Activated CD8-positive, alpha-beta memory T cell treated with anti-CD3 and anti-CD28 coated beads for 36 hours (primary cell): ENCODE measurements at regions not wholly inside any gene's neighbourhood (a gene's known extent, or its start where the extent isn't known, plus 50 kb on each side); places are given as distances from the start of the nearest gene placed in this dataset.
"Not testable (repeated sequence)": the region's sequence is repeated elsewhere in the genome, so short reads cannot be mapped to it uniquely, and the experiment has no call there.

Experiments
- CTCF ChIA-PET: fragments of 350-600 bp; sonication (Branson Sonifier 250); formaldehyde crosslinking; loops from one replicate; lab custom pipeline; 2021; ENCODE audit warnings: antibody characterized with exemption; lab: Charles Lee
- POLR2A ChIA-PET: fragments of 350-600 bp; sonication (Branson Sonifier 250); formaldehyde crosslinking; loops from one replicate; lab custom pipeline; 2021; ENCODE audit warnings: antibody characterized with exemption; lab: Charles Lee

DNA sequence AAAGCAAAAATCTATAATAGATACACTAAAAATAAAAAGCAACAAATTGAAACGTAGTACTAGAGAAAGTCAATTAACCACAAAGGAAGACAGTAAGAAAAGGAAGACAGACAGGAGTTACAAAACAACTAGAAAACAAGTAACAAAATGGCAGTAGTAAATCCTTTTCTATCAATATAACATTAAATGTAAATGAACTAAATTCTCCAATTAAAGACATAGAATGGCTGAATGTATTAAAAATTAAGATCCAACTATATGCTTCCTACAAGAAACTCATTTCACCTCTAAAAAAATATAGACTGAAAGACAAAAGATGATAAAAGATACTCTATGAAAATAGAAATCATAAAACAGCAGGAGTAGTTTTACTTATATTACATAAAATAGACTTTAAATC, 79.1 kb downstream of the CTH start:
- POLR2A ChIA-PET, result no interaction called here
- CTCF ChIA-PET, result no interaction called here

DNA sequence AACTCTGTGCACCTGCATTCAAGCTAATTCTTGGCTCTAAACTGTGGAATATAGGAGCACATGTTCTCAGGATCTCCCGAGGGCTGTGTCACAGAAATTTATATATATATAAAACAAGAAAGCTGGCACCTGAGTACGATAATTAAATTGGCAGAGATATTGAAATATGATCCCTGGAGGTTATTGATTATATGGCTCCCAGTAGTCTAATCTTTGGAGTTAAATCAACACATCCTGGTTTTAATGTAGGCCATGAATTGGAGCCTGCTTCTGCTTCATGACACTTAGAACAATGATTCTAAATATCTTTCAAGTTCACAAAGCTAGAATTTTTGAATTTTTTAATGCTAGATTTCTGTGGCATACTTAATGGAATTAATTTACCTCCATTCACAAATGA, 84.3 kb downstream of the CTH start:
- POLR2A ChIA-PET, result no interaction called here
- CTCF ChIA-PET, result no interaction called here

DNA sequence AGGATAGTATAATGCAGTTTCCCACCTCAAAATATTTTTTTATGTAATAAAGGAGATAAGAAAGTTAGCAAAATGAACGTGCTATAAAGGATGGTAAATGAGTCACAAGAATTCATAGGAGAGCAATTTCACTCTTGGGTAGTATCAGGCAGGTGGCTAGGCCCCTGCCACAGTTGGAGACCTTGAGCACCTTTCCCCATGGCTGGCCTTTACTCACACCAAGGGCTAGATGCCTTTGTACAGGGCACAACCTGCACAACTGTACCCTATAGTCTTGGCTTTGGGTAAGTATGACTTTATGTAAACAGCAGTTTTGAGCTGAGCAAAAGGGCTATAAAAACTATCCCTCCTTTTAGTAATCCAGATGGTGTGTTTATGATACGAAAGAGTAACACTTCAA, 85.1 kb downstream of the CTH start:
- CTCF ChIA-PET, result no interaction called here
- POLR2A ChIA-PET, result no interaction called here

DNA sequence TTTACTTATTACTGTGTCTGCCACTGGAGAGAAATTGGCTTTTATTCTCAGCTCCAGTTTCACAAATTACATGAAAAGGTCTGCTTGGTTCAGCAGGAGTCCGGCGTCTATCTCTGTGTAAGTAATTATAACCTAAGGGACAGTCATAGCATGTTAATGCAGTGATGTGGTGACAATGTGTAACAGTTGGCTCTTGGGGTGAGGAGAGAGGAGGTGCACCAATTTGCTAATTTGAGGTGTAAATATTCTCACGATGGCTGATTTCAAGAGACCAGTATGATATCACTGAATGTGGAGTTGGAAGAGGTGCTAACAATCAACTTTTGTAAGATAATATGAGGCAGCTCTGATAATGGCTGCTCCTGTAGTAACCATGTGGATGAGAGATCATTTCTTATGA, 86.1 kb downstream of the CTH start:
- CTCF ChIA-PET, result no interaction called here
- POLR2A ChIA-PET, result no interaction called here

DNA sequence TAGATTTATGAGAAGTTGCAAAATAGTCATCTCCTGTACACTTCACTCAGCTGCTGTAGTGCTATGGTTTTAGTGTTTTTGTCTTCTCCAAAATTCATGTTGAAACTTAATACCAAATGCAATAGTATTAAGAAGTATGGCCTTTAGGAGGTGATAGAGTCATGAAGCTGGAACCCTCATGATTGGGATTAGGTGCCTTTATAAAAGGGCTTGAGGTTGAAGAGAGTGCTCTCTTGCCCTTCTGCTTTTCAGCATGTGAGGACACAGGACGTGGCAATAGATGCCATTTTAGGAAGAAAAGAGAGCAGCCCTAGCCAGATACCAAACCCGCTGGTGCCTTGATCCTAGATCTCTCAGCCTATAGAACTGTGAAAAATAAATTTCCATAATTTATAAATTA, 87.6 kb downstream of the CTH start:
- ChIA-PET POLR2A (no interaction called here), CTCF (no interaction called here)

DNA sequence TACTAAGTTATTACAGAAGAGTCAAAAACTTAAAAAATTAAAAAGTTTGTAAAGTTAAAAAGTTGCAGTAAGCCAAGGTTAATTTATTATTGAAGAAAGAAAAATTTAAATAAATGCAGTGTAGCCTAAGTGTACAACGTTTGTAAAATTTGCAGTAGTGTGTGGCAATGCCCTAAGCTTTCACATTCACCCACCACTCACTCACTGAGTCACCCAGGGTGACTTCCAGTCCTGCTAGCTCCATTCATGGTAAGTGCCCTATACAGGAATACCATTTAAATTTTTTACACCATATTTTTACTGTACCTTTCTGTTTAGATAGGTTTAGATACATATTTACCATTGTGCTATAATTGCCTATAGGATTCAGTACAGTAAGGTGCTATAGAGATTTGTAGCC, 88.6 kb downstream of the CTH start:
- POLR2A ChIA-PET, result no interaction called here

DNA sequence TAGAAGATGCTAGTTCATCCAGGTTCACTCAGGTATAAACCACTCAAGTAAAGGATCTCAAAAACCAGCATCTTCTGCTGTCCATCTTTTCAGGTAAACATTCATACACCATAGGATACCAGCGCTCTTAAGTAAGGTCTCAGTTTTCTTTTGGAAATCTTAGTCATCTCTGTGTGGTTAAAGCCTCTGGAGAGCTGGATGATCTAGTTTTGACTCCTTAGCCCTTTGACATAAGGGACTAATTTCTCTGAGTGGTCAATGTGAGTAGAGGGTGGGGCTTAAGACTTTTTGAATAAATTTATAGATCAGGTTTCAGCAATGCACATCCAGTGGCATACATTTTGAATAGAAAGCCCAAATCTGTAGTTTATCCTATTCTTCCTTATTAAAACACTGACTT, 92.3 kb downstream of the CTH start:
- POLR2A ChIA-PET, result no interaction called here

More for the DNA sequence above, 88.6 kb downstream of the CTH start:
- CTCF ChIA-PET, result interaction anchor here (0.6 kb wide), 1 partner anchor 80 kb away, joined by 3 read pairs; no protein-coding TSS in a partner anchor

DNA sequence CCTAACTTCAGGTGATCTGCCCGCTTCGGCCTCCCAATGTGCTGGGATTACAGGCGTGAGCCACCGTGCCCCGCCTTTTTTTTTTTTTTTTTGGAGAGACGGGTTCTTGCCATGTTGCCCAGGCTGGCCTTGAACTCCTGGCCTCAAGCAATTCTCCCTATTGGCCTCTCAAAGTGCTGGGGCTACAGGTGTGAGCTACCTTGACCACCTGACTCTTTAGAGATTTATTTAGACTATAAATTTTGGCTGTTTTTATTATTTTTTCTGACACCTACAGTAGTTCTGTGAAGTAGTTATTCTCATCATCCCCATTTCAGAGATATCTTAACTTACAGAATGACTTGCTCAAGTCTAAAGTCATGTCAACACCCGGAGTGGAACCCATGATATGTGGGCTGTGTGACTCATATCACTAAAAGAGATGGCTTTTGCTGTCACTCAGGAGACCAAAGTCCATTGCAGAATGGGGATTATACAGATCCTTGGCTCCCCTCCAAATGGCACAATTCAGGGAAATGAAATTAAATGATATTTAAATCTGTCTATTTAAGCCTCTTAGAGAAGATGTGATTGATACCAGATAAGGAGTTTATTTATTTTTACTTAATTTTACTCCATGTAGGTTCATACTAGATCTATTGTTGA, 93.2 kb downstream of the CTH start:
- ChIA-PET POLR2A (no interaction called here), CTCF (no interaction called here)

More for the DNA sequence above, 92.3 kb downstream of the CTH start:
- CTCF ChIA-PET, result no interaction called here

DNA sequence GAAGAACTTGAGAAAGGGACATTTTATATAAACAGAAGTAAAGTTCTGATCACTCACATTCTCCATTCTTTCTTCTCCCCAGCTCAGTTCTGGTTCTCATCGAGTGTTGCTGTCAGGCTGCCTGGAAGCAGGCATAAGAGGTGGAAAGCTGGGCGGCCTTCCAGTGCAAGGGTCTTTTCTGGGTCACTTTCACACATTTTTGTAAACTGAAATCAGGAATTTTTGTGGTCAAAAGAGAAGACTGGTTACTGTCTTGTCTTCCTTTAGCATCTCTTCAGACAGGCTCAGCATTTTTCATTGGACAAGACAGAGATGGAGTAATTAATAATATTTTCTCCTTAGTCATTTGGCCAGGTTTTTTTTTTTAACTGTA, 93.7 kb downstream of the CTH start:
- ChIA-PET CTCF (no interaction called here), POLR2A (interaction anchor here (0.7 kb wide), 1 partner anchor 37 kb away, joined by 3 read pairs; no protein-coding TSS in a partner anchor)

DNA sequence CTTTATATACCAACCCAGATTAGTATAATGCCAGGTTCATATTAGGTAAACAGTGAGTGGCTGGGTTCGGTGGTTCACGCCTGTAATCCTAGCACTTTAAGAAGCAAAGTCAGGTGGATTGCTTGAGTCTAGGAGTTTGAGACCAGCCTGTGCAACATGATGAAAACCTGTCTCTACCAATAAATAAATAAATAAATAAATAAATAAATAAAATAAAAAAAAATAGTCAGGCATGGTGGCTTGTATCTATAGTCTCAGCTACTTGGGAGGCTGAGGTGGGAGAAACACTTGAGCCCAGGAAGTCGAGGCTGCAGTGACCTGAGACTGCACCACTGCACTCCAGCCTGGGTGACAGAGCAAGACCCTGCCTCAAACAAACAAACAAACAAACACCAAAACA, 96.9 kb downstream of the CTH start:
- POLR2A ChIA-PET, result not testable (repeated sequence)
- CTCF ChIA-PET, result interaction anchor here (1.6 kb wide), 1 partner anchor 375 kb away, joined by 5 read pairs; no protein-coding TSS in a partner anchor

DNA sequence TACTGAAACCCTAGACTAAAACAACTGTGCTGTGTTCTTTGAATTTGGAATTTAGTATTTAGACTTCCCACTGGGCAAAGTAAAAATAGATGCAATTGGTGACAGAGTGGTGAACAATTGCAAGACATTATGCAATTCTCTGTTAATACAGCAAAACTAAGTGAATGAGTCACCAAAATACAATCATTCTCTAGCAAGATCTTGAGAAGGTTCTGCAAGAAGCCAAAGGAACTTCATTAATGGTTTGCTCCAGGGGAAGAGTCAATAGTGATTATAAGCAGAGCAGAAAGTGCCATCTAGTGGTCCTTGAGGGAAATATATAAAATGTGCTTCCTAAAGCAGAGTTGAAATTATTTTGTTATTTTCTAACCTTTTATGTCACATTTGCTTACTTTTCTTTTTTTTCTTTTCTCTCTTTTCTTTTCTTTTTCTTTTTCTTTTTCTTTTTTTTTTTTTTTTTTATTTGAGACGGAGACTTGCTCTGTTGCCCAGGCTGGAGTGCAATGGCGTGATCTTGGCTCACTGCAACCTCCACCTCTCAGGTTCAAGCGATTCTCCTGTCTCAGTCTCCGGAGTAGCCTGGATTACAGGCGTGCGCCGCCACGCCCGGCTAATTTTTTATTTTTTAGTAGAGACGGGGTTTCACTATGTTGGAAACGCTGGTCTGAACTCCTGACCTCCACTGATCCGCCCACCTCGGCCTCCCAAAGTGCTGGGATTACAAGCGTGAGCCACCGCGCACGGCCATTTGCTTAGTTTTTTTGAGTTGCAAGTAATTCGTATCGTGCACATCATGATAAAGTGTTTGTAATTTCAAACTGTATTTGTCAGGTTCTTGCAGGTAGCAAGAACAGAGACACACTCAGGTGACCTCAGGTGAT, 99.2 kb downstream of the CTH start:
- POLR2A ChIA-PET, result no interaction called here
- CTCF ChIA-PET, result no interaction called here

DNA sequence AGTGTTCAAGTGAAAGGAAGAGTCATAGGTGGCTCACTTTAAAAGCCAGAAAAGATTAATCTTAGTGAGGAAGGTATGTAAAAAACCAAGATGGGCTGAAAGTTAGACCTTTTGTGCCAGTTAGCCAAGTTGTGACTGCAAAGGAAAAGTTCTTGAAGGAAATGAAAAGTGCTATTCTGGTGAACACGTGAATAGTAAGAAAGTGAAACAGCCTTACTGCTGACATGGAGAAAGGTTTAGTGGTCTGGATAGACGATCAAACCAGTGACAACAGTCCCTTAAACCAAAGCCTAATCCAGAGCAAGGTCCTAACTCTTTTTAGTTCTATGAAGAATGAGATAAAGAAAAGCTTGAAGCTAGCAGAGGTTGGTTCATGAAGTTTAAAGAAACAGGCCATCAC, 106.4 kb downstream of the CTH start:
- ChIA-PET CTCF (no interaction called here), POLR2A (no interaction called here)

DNA sequence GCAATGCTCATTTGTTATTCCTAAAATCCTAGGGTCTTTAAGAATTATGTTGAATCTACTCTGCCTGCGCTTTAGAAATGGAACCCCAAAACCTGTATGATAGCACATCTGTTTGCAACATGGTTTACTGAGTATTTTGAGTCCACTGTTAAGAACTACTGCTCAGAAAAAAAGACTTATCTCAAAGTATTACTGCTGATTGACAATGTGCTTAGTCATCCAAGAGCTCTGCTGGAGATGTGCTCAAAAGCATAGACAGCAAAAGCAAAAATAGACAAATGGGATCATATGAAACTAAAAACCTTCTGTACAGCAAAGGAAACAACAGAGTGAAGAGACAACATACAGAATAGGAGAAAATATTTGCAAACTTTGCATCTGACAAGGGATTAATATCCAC, 107.0 kb downstream of the CTH start:
- ChIA-PET CTCF (no interaction called here), POLR2A (no interaction called here)

DNA sequence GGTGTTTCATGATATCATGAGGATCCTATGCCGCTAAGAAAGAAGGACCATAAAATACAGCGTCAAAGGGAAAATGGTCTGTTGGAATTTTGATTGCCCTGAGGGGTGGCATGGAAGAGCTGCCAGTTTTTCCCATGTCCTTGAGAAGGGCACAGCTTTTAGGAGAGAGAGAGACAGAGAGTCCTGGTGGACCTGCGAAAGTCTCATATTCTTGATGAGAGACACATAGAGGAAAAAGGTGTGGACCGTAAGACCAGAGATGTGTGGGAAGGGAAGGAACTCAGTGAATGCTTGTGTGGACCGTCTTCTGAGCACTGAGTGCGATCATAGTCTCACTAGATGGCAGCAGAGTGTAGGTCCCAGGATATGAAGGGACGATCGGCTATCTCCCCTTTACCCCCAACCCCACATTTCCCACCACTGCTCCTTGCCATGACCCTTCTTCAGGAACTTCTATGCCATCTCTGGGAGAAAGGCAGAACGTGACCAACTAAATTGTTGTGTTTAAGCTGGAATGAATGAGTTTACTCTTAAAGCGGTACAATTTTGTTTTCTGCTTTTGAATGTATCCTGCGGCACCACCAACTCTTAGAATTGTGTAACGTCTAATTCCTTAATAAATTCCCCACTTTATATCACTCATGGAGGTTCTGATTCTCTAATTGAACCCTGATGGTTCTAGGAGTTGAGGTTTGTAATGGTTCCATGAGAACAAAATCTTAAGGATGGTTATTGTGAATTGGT, 117.7 kb downstream of the CTH start:
- POLR2A ChIA-PET, result no interaction called here
- CTCF ChIA-PET, result interaction anchor here (1.0 kb wide), 1 partner anchor 521 kb away, joined by 3 read pairs; no protein-coding TSS in a partner anchor

DNA sequence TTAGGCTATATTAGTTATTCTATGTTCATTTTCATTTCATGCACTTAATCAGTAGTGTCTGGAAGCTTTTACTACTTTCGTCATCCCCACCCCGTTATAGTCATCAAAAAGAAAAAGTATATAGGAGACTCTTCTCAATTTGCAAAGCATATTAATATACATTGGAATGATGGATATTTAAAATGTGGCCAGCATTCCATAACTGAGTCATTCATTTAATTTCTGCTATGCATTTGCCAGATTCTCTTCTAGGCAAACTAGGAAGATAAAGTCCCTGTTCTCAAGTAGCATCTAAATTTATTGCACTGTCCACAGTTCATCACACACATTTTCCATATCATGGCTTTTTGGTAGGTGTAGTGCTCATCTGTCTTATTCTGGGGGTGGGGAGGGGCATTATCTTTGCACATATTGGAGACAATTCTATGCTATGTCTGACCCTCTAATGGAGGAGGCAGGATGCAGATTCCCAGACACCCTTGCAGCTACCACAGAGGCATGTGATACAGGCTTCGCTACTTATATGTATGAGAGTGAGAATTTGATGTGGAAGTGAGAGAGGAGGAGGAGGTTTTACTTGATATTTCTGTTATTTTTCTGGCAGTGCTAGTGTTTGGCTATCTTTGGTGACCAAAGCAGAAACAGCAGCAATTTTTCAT, 125.8 kb downstream of the CTH start:
- ChIA-PET CTCF (no interaction called here), POLR2A (no interaction called here)

DNA sequence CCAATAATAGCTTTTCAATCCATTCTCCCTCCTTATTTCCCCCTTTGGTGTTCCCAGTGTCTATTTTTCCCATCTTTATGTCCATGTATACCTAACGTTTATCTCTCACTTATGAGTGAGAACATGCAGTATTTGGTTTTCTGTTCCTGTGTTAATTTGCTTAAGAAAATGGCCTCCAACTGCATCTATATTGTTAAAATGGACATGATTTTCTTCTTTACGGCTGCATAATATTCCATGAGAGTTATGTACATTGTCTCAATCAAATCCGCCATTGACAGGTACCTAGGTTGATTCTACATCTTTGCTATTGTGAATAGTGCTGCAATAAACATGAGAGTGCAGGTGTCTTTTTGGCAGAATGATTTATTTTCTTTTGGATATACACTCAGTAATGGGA, 126.7 kb downstream of the CTH start:
- CTCF ChIA-PET, result no interaction called here
- POLR2A ChIA-PET, result no interaction called here

DNA sequence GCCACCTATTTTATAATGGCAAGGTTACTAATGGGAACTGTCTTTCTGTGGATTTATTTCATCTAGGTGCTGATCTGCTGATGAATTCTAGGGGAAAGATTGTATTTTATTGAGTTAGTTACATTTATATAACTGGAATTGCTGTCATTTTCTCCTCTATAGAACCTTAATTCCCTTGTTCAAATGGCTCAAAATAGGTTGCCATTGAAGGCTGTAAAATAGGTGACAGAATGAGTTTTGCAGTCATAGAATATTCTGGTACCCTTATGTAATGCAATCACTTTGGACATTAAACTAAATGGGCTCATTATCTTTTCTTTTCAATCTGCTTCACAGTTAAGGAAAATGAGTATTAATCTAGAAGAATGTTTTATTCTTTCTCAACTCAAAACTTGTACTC, 131.0 kb downstream of the CTH start:
- POLR2A ChIA-PET, result no interaction called here
- CTCF ChIA-PET, result no interaction called here

DNA sequence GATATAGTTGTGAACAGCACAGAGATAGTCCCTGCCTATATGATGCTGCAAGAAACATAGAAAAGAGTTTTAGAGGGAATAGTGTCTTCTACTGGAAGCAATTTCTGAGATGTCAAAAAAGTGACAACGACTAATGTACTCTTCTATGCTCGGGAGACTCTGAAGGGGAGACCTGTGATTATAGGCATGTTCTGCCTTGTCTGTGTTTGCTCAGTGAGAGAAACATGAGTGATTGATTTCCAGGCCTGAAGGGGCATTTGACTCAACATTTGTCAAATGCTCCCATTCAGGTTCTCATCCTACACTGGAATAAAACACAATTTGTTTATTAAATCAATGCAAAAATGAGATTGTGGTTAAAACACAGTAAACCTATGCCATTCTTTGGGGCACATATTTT, 131.8 kb downstream of the CTH start:
- ChIA-PET POLR2A (no interaction called here), CTCF (no interaction called here)

DNA sequence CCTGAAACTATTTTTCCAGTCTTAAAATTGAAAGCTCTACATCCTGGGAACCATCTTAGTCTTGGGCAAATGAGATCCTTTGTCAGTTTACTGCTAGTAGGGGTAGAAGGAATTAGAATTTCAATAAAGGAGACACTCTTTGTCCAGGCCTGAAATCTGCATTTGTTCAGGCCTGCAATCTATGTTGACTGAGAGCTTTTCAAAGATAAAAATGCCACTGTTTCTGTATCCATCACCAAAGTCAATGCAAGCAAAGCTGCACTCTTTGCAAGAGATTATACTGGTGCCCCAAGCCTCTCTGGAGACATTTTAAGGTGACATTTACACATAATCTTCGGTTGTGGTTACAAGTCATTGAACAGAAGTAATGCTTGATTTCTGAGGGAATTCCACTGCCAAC, 135.7 kb downstream of the CTH start:
- CTCF ChIA-PET, result no interaction called here
- POLR2A ChIA-PET, result no interaction called here
